ENCODE measurements at regions not wholly inside any gene's neighbourhood (a gene's known extent, or its start where the extent isn't known, plus 50 kb on each side); places are given as distances from the start of the nearest gene placed in this dataset.
A peak's percentile ranks its signal among the peaks of the same experiment; 100 is the strongest.

GRCh38 chr9:7324152-7324598 lies 475.4 kb downstream of the DMAC1 start:
- H3K4me1 Mint-ChIP-seq (ENCODE audit: insufficient read depth, unreplicated experiment), result no peaks in the 10 kb centered on the region
- no peak for TF ChIP-seq CTCF (IDR thresholded peaks at IDR 0.05; ENCODE audit: unreplicated experiment)
- BruUV-seq (replicated peaks), result no TSS peak
- no peaks in the 10 kb centered on the region for H3K36me3 Mint-ChIP-seq (ENCODE audit: insufficient read depth, unreplicated experiment)
- H3K27me3 Mint-ChIP-seq (ENCODE audit: insufficient read depth, unreplicated experiment), result no peaks in the 10 kb centered on the region
- no peaks in the 10 kb centered on the region for H3K9me3 Mint-ChIP-seq (ENCODE audit: unreplicated experiment)
- H3K4me3 Mint-ChIP-seq (ENCODE audit: unreplicated experiment), result no peak overlapping the region
- no peak for DNase-seq (ENCODE audit: unreplicated experiment)
- no peak overlapping the region for H3K27ac Mint-ChIP-seq (ENCODE audit: low read depth, unreplicated experiment)
- POLR2A ChIA-PET, result no interaction called here
- intact Hi-C loops (cut with micrococcal nuclease), result no loop called here
- CTCF ChIA-PET, result no interaction called here

GRCh38 chr9:7320841-7321240 lies 478.7 kb downstream of the DMAC1 start:
- H3K4me3 Mint-ChIP-seq (ENCODE audit: unreplicated experiment), result no peak overlapping the region
- no peak overlapping the region for H3K27ac Mint-ChIP-seq (ENCODE audit: low read depth, unreplicated experiment)
- H3K4me1 Mint-ChIP-seq (ENCODE audit: insufficient read depth, unreplicated experiment), result peaks cover under 1% of the 10 kb centered on the region
- ChIA-PET POLR2A (no interaction called here), CTCF (interaction anchor here (0.7 kb wide), 1 partner anchor 282 kb away, joined by 3 read pairs; no protein-coding TSS in a partner anchor)
- intact Hi-C loops (cut with micrococcal nuclease), result no loop called here
- no peaks in the 10 kb centered on the region for H3K9me3 Mint-ChIP-seq (ENCODE audit: unreplicated experiment)
- no TSS peak for BruUV-seq (replicated peaks)
- H3K36me3 Mint-ChIP-seq (ENCODE audit: insufficient read depth, unreplicated experiment), result no peaks in the 10 kb centered on the region
- TF ChIP-seq CTCF (IDR thresholded peaks at IDR 0.05; ENCODE audit: unreplicated experiment), result no peak
- DNase-seq (ENCODE audit: unreplicated experiment), result no peak
- no peaks in the 10 kb centered on the region for H3K27me3 Mint-ChIP-seq (ENCODE audit: insufficient read depth, unreplicated experiment)

GRCh38 chr9:7320139-7320538 lies 479.4 kb downstream of the DMAC1 start:
- ChIA-PET CTCF (interaction anchor here (0.7 kb wide), 1 partner anchor 282 kb away, joined by 3 read pairs; no protein-coding TSS in a partner anchor), POLR2A (no interaction called here)
- no peak overlapping the region for H3K27ac Mint-ChIP-seq (ENCODE audit: low read depth, unreplicated experiment)
- DNase-seq (ENCODE audit: unreplicated experiment), result peak; percentile 70
- no peaks in the 10 kb centered on the region for H3K9me3 Mint-ChIP-seq (ENCODE audit: unreplicated experiment)
- BruUV-seq (replicated peaks), result no TSS peak
- peaks cover 6% of the 10 kb centered on the region for H3K4me1 Mint-ChIP-seq (ENCODE audit: insufficient read depth, unreplicated experiment)
- no peak overlapping the region for H3K4me3 Mint-ChIP-seq (ENCODE audit: unreplicated experiment)
- H3K27me3 Mint-ChIP-seq (ENCODE audit: insufficient read depth, unreplicated experiment), result no peaks in the 10 kb centered on the region
- TF ChIP-seq CTCF (IDR thresholded peaks at IDR 0.05; ENCODE audit: unreplicated experiment), result no peak
- H3K36me3 Mint-ChIP-seq (ENCODE audit: insufficient read depth, unreplicated experiment), result no peaks in the 10 kb centered on the region
- intact Hi-C loops (cut with micrococcal nuclease), result no loop called here

GRCh38 chr9:7318920-7319319 lies 480.7 kb downstream of the DMAC1 start:
- ChIA-PET POLR2A (no interaction called here), CTCF (no interaction called here)
- Mint-ChIP-seq H3K4me3 (ENCODE audit: unreplicated experiment) (no peak overlapping the region), H3K36me3 (ENCODE audit: insufficient read depth, unreplicated experiment) (no peaks in the 10 kb centered on the region), H3K27ac (ENCODE audit: low read depth, unreplicated experiment) (no peak overlapping the region), H3K27me3 (ENCODE audit: insufficient read depth, unreplicated experiment) (no peaks in the 10 kb centered on the region), H3K4me1 (ENCODE audit: insufficient read depth, unreplicated experiment) (peaks cover 6% of the 10 kb centered on the region), H3K9me3 (ENCODE audit: unreplicated experiment) (peaks cover 2% of the 10 kb centered on the region)
- no peak for DNase-seq (ENCODE audit: unreplicated experiment)
- intact Hi-C loops (cut with micrococcal nuclease), result no loop called here
- BruUV-seq (replicated peaks), result no TSS peak
- no peak for TF ChIP-seq CTCF (IDR thresholded peaks at IDR 0.05; ENCODE audit: unreplicated experiment)
